ENCODE measurements at regions not wholly inside any gene's neighbourhood (a gene's known extent, or its start where the extent isn't known, plus 50 kb on each side); places are given as distances from the start of the nearest gene placed in this dataset.

- DNase-seq (ENCODE audit: low spot score), result no peak
Measured at GRCh38 chr3:23746441-23746840, 59.3 kb upstream of the UBE2E1 start.

- no peak for DNase-seq (ENCODE audit: low spot score)
Measured at GRCh38 chr3:23747841-23748240, 57.9 kb upstream of the UBE2E1 start.

GRCh38 chr3:23748398-23749110, 57.2 kb upstream of the UBE2E1 start:
- no peak for DNase-seq (ENCODE audit: low spot score)

GRCh38 chr3:23749609-23750008, 56.1 kb upstream of the UBE2E1 start:
- no peak for DNase-seq (ENCODE audit: low spot score)

- DNase-seq (ENCODE audit: low spot score), result no peak
Measured at GRCh38 chr3:23750573-23751210, 55.1 kb upstream of the UBE2E1 start.

GRCh38 chr3:23751212-23751723, 54.5 kb upstream of the UBE2E1 start:
- peak; percentile 66 for DNase-seq (ENCODE audit: low spot score)

- DNase-seq (ENCODE audit: low spot score), result no peak
Measured at GRCh38 chr3:23752126-23752525, 53.6 kb upstream of the UBE2E1 start.

GRCh38 chr3:23754215-23754614, 51.5 kb upstream of the UBE2E1 start:
- no peak for DNase-seq (ENCODE audit: low spot score)

Data from iPS-NIHi11 (cell line).